Mesendoderm (in vitro differentiated cells): ENCODE measurements at regions not wholly inside any gene's neighbourhood (a gene's known extent, or its start where the extent isn't known, plus 50 kb on each side); places are given as distances from the start of the nearest gene placed in this dataset.

ENCODE experiments used
- DNase-seq: peaks from one replicate; pipeline ENCODE4 v3.0.0; 2013
- H2AK5ac ChIP-seq: 2 replicates; pipeline ENCODE4 v1.6.1; 2013; ENCODE audit warnings: low read length, inconsistent platforms
- H2BK120ac ChIP-seq: 2 replicates; pipeline ENCODE4 v1.6.1; 2013; ENCODE audit warnings: low read depth, mild to moderate bottlenecking, low read length, moderate library complexity, mixed read lengths
- H2BK15ac ChIP-seq: replicated peaks from 2 replicates; pipeline ENCODE4 v1.6.1; 2013; ENCODE audit warnings: low read depth, mild to moderate bottlenecking, moderate library complexity
- H2BK5ac ChIP-seq: 2 replicates; pipeline ENCODE4 v1.6.1; 2013; ENCODE audit warnings: low read length, inconsistent platforms
- H3K18ac ChIP-seq: 2 replicates; pipeline ENCODE4 v1.6.1; 2013; ENCODE audit warnings: mild to moderate bottlenecking, low read length, mixed read lengths
- H3K23ac ChIP-seq: one replicate; pipeline ENCODE4 v1.6.1; 2013; ENCODE audit warnings: low read length
- H3K27ac ChIP-seq: 2 replicates; pipeline ENCODE4 v1.5.1; 2013; ENCODE audit warnings: low read depth, mild to moderate bottlenecking, inconsistent platforms, low read length, moderate library complexity
- H3K27me3 ChIP-seq: 2 replicates; pipeline ENCODE4 v1.6.1; 2013; ENCODE audit warnings: low read length, control low read depth, mild to moderate bottlenecking, inconsistent platforms; ENCODE audit not compliant: insufficient read depth, poor library complexity
- H3K36me3 ChIP-seq: 2 replicates; pipeline ENCODE4 v1.6.1; 2013; ENCODE audit warnings: low read length, inconsistent platforms; ENCODE audit not compliant: control insufficient read depth, insufficient read depth
- H3K4ac ChIP-seq: one replicate; pipeline ENCODE4 v1.6.1; 2013; ENCODE audit warnings: low read depth, mild to moderate bottlenecking, low read length, moderate library complexity
- H3K4me1 ChIP-seq: 2 replicates; pipeline ENCODE4 v1.6.1; 2013; ENCODE audit warnings: low read depth, low read length, inconsistent platforms; ENCODE audit not compliant: control insufficient read depth
- H3K4me2 ChIP-seq: 2 replicates; pipeline ENCODE4 v1.6.1; 2013; ENCODE audit warnings: low read length
- H3K4me3 ChIP-seq: 2 replicates; pipeline ENCODE4 v1.5.1; 2013; ENCODE audit warnings: mild to moderate bottlenecking, low read length
- H3K56ac ChIP-seq: one replicate; pipeline ENCODE4 v1.6.1; 2013; ENCODE audit warnings: low read length
- H3K79me1 ChIP-seq: 2 replicates; pipeline ENCODE4 v1.6.1; 2013; ENCODE audit warnings: low read length, inconsistent platforms
- H3K79me2 ChIP-seq: 2 replicates; pipeline ENCODE4 v1.6.1; 2013; ENCODE audit warnings: mild to moderate bottlenecking, low read length; ENCODE audit not compliant: control insufficient read depth, insufficient read depth
- H3K9ac ChIP-seq: 2 replicates; pipeline ENCODE4 v1.6.1; 2013; ENCODE audit warnings: low read length, inconsistent platforms
- H4K5ac ChIP-seq: one replicate; pipeline ENCODE4 v1.6.1; 2013; ENCODE audit warnings: low read length
- H4K8ac ChIP-seq: one replicate; pipeline ENCODE4 v1.6.1; 2013; ENCODE audit warnings: low read depth, mild to moderate bottlenecking, control low read depth, low read length, moderate library complexity
- WGBS: extraction: QIAGEN DNeasy Blood & Tissue Kit; methylation state at CpG from one replicate; pipeline ENCODE4 v1.1.7; 2013; ENCODE audit warnings: low lambda C conversion rate, missing lambda C conversion rate; ENCODE audit not compliant: insufficient coverage; ENCODE audit errors: extremely low coverage; 5-methylcytosine and 5-hydroxymethylcytosine counted together

DNA sequence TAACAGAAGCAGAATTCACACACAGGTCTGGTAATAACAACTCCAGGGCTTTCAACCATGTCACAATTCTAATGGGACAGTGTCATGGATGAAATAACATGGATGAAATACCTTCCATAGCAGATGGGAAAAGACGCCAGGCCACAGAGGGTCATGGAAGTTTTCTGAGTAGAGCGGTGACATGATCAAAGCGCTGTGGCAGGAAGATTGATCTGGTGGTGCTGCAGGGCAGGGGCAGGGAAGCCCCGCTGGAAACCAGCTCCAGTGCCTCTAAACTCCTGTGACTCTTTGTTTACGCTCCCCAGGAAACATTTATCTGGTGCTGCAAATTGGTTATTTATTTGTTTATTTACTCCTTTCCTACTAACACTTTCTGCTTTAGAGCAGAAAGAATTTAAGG is 108.3 kb upstream of the HMGA2 start:
- H3K9ac ChIP-seq = no peak overlapping the region
- no peak overlapping the region for H3K56ac ChIP-seq
- no peak overlapping the region for H2BK5ac ChIP-seq
- peaks cover 4% of the 10 kb centered on the region for H3K4me1 ChIP-seq
- H2BK15ac ChIP-seq = no peak overlapping the region
- peak; percentile 56 for DNase-seq
- H3K18ac ChIP-seq = no peak overlapping the region
- H3K79me1 ChIP-seq = no peaks in the 10 kb centered on the region
- H4K5ac ChIP-seq = no peak overlapping the region
- H2AK5ac ChIP-seq = no peak overlapping the region
- WGBS = no CpG with 5 or more reads among the region's 5 CpGs
- H3K4me3 ChIP-seq = no peak overlapping the region
- no peak overlapping the region for H3K23ac ChIP-seq
- H3K4ac ChIP-seq = no peak overlapping the region
- H3K4me2 ChIP-seq = no peak overlapping the region
- H3K27me3 ChIP-seq = no peaks in the 10 kb centered on the region
- no peak overlapping the region for H3K27ac ChIP-seq
- H2BK120ac ChIP-seq = no peak overlapping the region
- H3K36me3 ChIP-seq = no peaks in the 10 kb centered on the region
- no peaks in the 10 kb centered on the region for H3K79me2 ChIP-seq
- H4K8ac ChIP-seq = no peak overlapping the region

DNA sequence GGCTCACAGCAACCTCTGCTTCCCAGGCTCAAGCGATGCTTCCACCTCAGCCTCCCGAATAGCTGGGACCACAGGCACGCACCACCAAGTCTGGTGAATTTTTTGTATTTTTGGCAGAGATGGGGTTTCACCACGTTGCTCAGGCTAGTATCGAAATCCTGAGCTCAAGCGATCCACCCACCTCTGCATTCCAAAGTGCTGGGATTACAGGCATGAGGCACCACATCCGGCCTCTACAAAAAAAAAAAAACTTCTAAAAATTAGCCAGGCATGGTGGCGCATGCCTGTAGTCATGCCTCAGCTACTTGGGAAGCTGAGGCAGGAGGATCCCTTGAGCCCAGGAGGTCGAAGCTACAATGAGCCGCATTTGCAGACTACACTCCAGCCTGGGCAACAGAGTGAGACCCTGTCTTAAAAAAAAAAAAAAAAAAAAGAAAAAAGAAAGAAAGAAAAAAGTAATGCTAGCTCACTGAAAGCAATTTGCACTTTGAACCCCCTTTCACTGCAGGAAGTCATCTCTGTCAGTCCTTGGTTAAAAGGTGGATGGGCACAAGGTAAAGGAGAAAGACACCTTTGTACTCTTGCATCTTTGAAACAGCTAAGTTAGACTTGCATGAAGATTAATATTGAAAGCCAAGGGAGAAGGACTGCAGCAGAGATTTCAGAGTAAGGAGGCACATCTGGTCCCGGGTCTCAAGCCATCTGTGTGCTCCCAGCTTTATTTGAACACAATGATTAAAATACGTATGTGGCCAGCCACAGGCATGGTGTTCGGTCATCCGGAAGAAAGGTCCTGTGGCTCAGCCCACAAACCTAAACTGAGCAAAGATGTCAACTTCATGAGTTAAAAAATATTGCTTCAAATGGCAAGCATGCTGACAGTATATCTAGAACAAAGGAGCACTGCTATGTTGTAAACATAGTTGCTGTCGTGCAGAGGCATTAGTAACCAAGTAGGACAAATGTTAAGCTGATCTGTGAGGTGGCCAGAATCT is 103.8 kb upstream of the HMGA2 start:
- Histone ChIP-seq H2BK5ac (no peak overlapping the region), H2BK120ac (no peak overlapping the region), H3K27me3 (no peaks in the 10 kb centered on the region)

DNA sequence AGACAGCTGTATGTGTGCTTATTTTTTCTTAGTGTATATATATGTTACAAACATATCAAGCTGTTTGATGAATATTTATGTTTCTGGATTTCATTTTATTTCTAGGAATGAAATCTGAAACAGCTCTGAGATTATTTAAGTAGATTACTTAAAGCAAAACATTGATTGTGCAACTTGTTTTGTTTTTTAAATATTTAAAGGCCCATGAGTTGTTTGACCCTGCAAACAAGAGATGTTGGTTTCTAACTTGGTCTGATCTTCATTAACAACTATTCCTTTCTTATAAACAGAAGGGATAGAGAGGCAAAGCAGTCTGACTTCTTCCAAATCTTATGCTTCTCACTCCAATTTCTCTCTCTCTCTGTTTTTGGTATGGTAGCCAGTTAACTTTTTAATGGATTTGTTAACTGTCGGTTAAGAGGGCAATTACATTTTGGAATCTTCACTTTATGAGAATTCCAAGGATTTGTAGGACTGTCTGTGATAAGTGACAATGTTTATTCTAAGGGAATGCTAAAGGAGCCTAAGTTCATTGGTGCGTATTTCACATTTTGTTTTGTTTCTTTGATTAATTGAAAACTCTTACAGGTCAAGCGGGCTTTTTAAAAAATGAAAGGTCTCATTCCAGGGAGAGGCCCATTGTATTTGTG is 102.6 kb upstream of the HMGA2 start:
- H3K18ac ChIP-seq = no peak overlapping the region
- H2BK5ac ChIP-seq = no peak overlapping the region
- DNase-seq = no peak
- H3K4me2 ChIP-seq = no peak overlapping the region
- no peaks in the 10 kb centered on the region for H3K79me2 ChIP-seq
- no peak overlapping the region for H4K8ac ChIP-seq
- no peak overlapping the region for H3K23ac ChIP-seq
- H4K5ac ChIP-seq = no peak overlapping the region
- no peak overlapping the region for H3K27ac ChIP-seq
- WGBS = no CpG with 5 or more reads among the region's 3 CpGs
- H3K79me1 ChIP-seq = no peaks in the 10 kb centered on the region
- H3K4me1 ChIP-seq = no peaks in the 10 kb centered on the region
- H2AK5ac ChIP-seq = no peak overlapping the region
- H3K9ac ChIP-seq = no peak overlapping the region
- no peak overlapping the region for H3K4ac ChIP-seq
- H3K36me3 ChIP-seq = no peaks in the 10 kb centered on the region
- no peak overlapping the region for H2BK15ac ChIP-seq
- H3K4me3 ChIP-seq = no peak overlapping the region
- H3K27me3 ChIP-seq = no peaks in the 10 kb centered on the region
- no peak overlapping the region for H2BK120ac ChIP-seq
- H3K56ac ChIP-seq = no peak overlapping the region

More for the DNA sequence above, 103.8 kb upstream of the HMGA2 start:
- Histone ChIP-seq H3K4ac (no peak overlapping the region), H3K27ac (no peak overlapping the region), H4K8ac (no peak overlapping the region), H3K4me1 (peaks cover 4% of the 10 kb centered on the region), H3K18ac (no peak overlapping the region), H3K36me3 (no peaks in the 10 kb centered on the region), H3K4me2 (no peak overlapping the region), H3K23ac (no peak overlapping the region), H3K4me3 (no peak overlapping the region), H3K56ac (no peak overlapping the region), H3K9ac (no peak overlapping the region), H2BK15ac (no peak overlapping the region), H4K5ac (no peak overlapping the region), H3K79me2 (no peaks in the 10 kb centered on the region), H2AK5ac (no peak overlapping the region), H3K79me1 (no peaks in the 10 kb centered on the region)
- no CpG with 5 or more reads among the region's 15 CpGs for WGBS
- no peak for DNase-seq

DNA sequence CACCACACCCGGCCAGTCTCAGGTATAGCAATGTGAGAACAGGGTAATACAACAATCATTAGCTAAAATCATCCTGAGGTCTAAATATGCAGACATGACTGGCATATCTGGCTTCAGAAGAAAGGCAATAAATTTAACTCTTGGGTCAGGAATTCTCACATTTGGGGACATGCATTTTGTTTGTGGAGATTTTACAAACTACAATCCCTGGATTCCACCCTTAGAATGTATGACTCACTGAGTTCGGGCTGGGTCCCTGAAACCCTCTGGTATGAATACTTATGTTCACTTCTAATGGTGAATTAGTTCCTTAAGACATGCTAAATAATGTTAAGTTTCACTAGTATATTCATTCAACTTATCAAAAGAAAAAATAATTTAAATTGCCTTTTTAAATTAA is 98.9 kb upstream of the HMGA2 start:
- Histone ChIP-seq H2BK120ac (no peak overlapping the region), H4K5ac (no peak overlapping the region), H3K79me1 (no peaks in the 10 kb centered on the region), H4K8ac (no peak overlapping the region), H2AK5ac (no peak overlapping the region), H3K56ac (no peak overlapping the region), H3K27ac (no peak overlapping the region), H3K4ac (no peak overlapping the region), H3K4me2 (no peak overlapping the region), H3K4me1 (no peaks in the 10 kb centered on the region), H2BK5ac (no peak overlapping the region), H2BK15ac (no peak overlapping the region), H3K23ac (no peak overlapping the region), H3K9ac (no peak overlapping the region), H3K79me2 (no peaks in the 10 kb centered on the region), H3K4me3 (no peak overlapping the region), H3K18ac (no peak overlapping the region), H3K36me3 (no peaks in the 10 kb centered on the region), H3K27me3 (no peaks in the 10 kb centered on the region)
- peak; percentile 53 for DNase-seq
- WGBS = no CpG with 5 or more reads among the region's 2 CpGs

DNA sequence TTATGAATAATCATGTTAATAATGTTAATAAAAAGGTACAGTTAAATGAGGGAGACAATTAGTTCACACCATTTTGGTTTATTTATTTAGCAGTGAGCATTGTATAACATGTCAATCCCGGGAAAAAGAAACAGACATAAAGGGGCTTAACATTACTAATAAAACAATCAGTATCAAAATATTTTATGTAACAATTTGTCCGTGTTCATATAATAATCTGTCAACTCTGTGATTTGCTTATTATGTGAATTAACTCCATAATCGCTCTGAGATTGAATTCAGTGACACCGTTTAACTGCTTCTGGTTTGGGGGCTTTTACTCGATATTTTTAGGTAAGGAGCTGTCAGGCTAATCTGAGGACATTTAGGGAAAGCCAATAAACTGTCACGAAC is 95.8 kb upstream of the HMGA2 start:
- WGBS = no CpG with 5 or more reads among the region's 6 CpGs
- Histone ChIP-seq H2BK5ac (no peak overlapping the region), H3K9ac (peak overlapping the region; percentile 71), H3K79me2 (no peaks in the 10 kb centered on the region), H4K5ac (no peak overlapping the region), H2AK5ac (no peak overlapping the region), H3K27ac (no peak overlapping the region), H3K56ac (peak overlapping the region; percentile 87), H3K23ac (no peak overlapping the region), H2BK15ac (no peak overlapping the region), H4K8ac (no peak overlapping the region), H3K4me2 (peak overlapping the region; percentile 37), H3K4me3 (no peak overlapping the region), H3K27me3 (no peaks in the 10 kb centered on the region), H3K4me1 (no peaks in the 10 kb centered on the region), H3K18ac (peak overlapping the region; percentile 73), H3K4ac (no peak overlapping the region), H2BK120ac (no peak overlapping the region), H3K79me1 (no peaks in the 10 kb centered on the region), H3K36me3 (no peaks in the 10 kb centered on the region)
- DNase-seq = no peak
